Neural cell (in vitro differentiated cells): ENCODE measurements at regions not wholly inside any gene's neighbourhood (a gene's known extent, or its start where the extent isn't known, plus 50 kb on each side); places are given as distances from the start of the nearest gene placed in this dataset.

ENCODE experiments used
- H2AFZ ChIP-seq: fragments of 200-600, 300-800 bp; sonication (generic), shearing (Covaris generic); 2 replicates; pipeline ENCODE4 v1.6.0; 2014; ENCODE audit warnings: low read depth, mild to moderate bottlenecking, antibody characterized with exemption, low read length, moderate library complexity
- H3F3A ChIP-seq: fragments of 200-600 bp; shearing (Covaris generic); 2 replicates; pipeline ENCODE4 v1.6.1; 2016; ENCODE audit warnings: mild to moderate bottlenecking, moderate library complexity, mixed read lengths, antibody characterized with exemption, low read length; ENCODE audit not compliant: insufficient read depth, poor library complexity, severe bottlenecking
- H3K27ac ChIP-seq: fragments of 200-600, 300-800 bp; sonication (generic), shearing (Covaris generic); 2 replicates; pipeline ENCODE4 v1.5.1; 2014; ENCODE audit warnings: mild to moderate bottlenecking, low read length, moderate library complexity
- H3K27me3 ChIP-seq: fragments of 300-800, 200-600 bp; sonication (generic), shearing (Covaris generic); 2 replicates; pipeline ENCODE4 v1.6.0; 2014; ENCODE audit warnings: mild to moderate bottlenecking, low read depth, low read length, moderate library complexity; ENCODE audit not compliant: insufficient read depth
- H3K36me3 ChIP-seq: fragments of 300-800, 200-600 bp; sonication (generic), shearing (Covaris generic); 2 replicates; pipeline ENCODE4 v1.5.1; 2014; ENCODE audit warnings: mild to moderate bottlenecking, antibody characterized with exemption, low read length, moderate library complexity; ENCODE audit not compliant: insufficient read depth
- H3K4me2 ChIP-seq: fragments of 300-800, 200-600 bp; sonication (generic), shearing (Covaris generic); 2 replicates; pipeline ENCODE4 v1.6.0; 2014; ENCODE audit warnings: mild to moderate bottlenecking, low read length
- H3K4me3 ChIP-seq: fragments of 300-800, 200-600 bp; sonication (generic), shearing (Covaris generic); 2 replicates; pipeline ENCODE4 v1.5.1; 2014; ENCODE audit warnings: mild to moderate bottlenecking, low read length, moderate library complexity
- H3K79me2 ChIP-seq: fragments of 200-600 bp; shearing (Covaris generic); replicated peaks from 2 replicates; pipeline ENCODE4 v1.6.0; 2014; ENCODE audit warnings: mild to moderate bottlenecking, low read length, moderate library complexity; ENCODE audit not compliant: insufficient read depth
- H3K9ac ChIP-seq: fragments of 300-800, 200-600 bp; sonication (generic), shearing (Covaris generic); 2 replicates; pipeline ENCODE4 v1.6.1; 2016; ENCODE audit warnings: mild to moderate bottlenecking, low read length, mixed read lengths
- H3K9me2 ChIP-seq: fragments of 200-600 bp; shearing (Covaris generic); 2 replicates; pipeline ENCODE4 v1.6.1; 2016; ENCODE audit warnings: mild to moderate bottlenecking, low read length, mixed read lengths; ENCODE audit not compliant: insufficient read depth
- H3K9me3 ChIP-seq: fragments of 200-600, 300-800 bp; sonication (generic), shearing (Covaris generic); 2 replicates; pipeline ENCODE4 v1.6.1; 2016; ENCODE audit warnings: mild to moderate bottlenecking, mixed run types, low read length, moderate library complexity, mixed read lengths
- H4K20me1 ChIP-seq: fragments of 200-600 bp; shearing (Covaris generic); 2 replicates; pipeline ENCODE4 v1.6.1; 2016; ENCODE audit warnings: mild to moderate bottlenecking, mixed run types; ENCODE audit not compliant: insufficient read depth
- CTCF ChIP-seq: fragments of 450-650 bp; IDR thresholded peaks from 2 replicates; pipeline ENCODE4 v1.5.1; 2014; ENCODE audit warnings: antibody characterized with exemption, mild to moderate bottlenecking, moderate library complexity; ENCODE audit not compliant: poor library complexity, severe bottlenecking
- EP300 ChIP-seq: fragments of 450-650 bp; conservative IDR thresholded peaks from 2 replicates; pipeline ENCODE4 v1.6.1; 2014; ENCODE audit warnings: antibody characterized with exemption, mild to moderate bottlenecking, moderate library complexity; ENCODE audit not compliant: poor library complexity, severe bottlenecking
- EZH2 ChIP-seq: fragments of 200-600, 300-800 bp; shearing (Covaris generic), sonication (generic); IDR thresholded peaks from 2 replicates; pipeline ENCODE4 v1.6.1; 2014; ENCODE audit warnings: antibody characterized with exemption, low read length, borderline replicate concordance, mild to moderate bottlenecking; ENCODE audit not compliant: insufficient read depth, poor library complexity, severe bottlenecking
- MXI1 ChIP-seq: fragments of 450-650 bp; conservative IDR thresholded peaks from 2 replicates; pipeline ENCODE4 v1.6.1; 2014; ENCODE audit warnings: antibody characterized with exemption, mild to moderate bottlenecking; ENCODE audit not compliant: poor library complexity, severe bottlenecking
- POLR2AphosphoS5 ChIP-seq: IDR thresholded peaks from 2 replicates; pipeline ENCODE4 v1.6.1; 2012
- RAD21 ChIP-seq: fragments of 450-650 bp; conservative IDR thresholded peaks from 2 replicates; pipeline ENCODE4 v1.6.1; 2014; ENCODE audit warnings: antibody characterized with exemption, mild to moderate bottlenecking, moderate library complexity
- REST ChIP-seq: IDR thresholded peaks from 2 replicates; pipeline ENCODE4 v1.6.1; 2012; ENCODE audit warnings: borderline replicate concordance
- SMC3 ChIP-seq: fragments of 450-650 bp; conservative IDR thresholded peaks from 2 replicates; pipeline ENCODE4 v1.6.1; 2014; ENCODE audit warnings: antibody characterized with exemption, mild to moderate bottlenecking, moderate library complexity; ENCODE audit not compliant: poor library complexity
- TAF1 ChIP-seq: IDR thresholded peaks from 2 replicates; pipeline ENCODE4 v1.6.1; 2012; ENCODE audit warnings: low read depth

GRCh38 chr5:152226191-152226590 is 178.9 kb downstream of the NMUR2 start:
- no peak overlapping the region for H2AFZ ChIP-seq
- no peak overlapping the region for H3K9ac ChIP-seq
- no peaks in the 10 kb centered on the region for H4K20me1 ChIP-seq
- H3K4me3 ChIP-seq = no peak overlapping the region
- H3K9me2 ChIP-seq = no peaks in the 10 kb centered on the region
- peaks cover 10% of the 10 kb centered on the region for H3K27me3 ChIP-seq
- H3F3A ChIP-seq = no peaks in the 10 kb centered on the region
- no peaks in the 10 kb centered on the region for H3K79me2 ChIP-seq
- no peaks in the 10 kb centered on the region for H3K36me3 ChIP-seq
- TF ChIP-seq POLR2AphosphoS5 (no peak), CTCF (no peak), EZH2 (no peak), TAF1 (no peak), EP300 (no peak), RAD21 (no peak), SMC3 (no peak)
- no peak overlapping the region for H3K27ac ChIP-seq
- no peaks in the 10 kb centered on the region for H3K9me3 ChIP-seq
- no peak overlapping the region for H3K4me2 ChIP-seq

- H3K9me3 ChIP-seq = no peaks in the 10 kb centered on the region
- no peak overlapping the region for H3K9ac ChIP-seq
- TF ChIP-seq POLR2AphosphoS5 = no peak
- no peak for TF ChIP-seq EP300
- no peak for TF ChIP-seq SMC3
- no peak for TF ChIP-seq RAD21
- no peak for TF ChIP-seq CTCF
- no peak for TF ChIP-seq TAF1
- no peak for TF ChIP-seq EZH2
- no peak for TF ChIP-seq REST
- TF ChIP-seq MXI1 = no peak
- no peak overlapping the region for H3K27ac ChIP-seq
- no peaks in the 10 kb centered on the region for H3K36me3 ChIP-seq
- H3K9me2 ChIP-seq = no peaks in the 10 kb centered on the region
- H4K20me1 ChIP-seq = no peaks in the 10 kb centered on the region
- H2AFZ ChIP-seq = no peak overlapping the region
- no peak overlapping the region for H3K4me3 ChIP-seq
- H3F3A ChIP-seq = no peaks in the 10 kb centered on the region
- no peak overlapping the region for H3K4me2 ChIP-seq
- peaks cover 12% of the 10 kb centered on the region for H3K27me3 ChIP-seq
- H3K79me2 ChIP-seq = no peaks in the 10 kb centered on the region
Measured at GRCh38 chr5:152221721-152222629, 183.1 kb downstream of the NMUR2 start.
